B cell (primary cell): ENCODE measurements at regions not wholly inside any gene's neighbourhood (a gene's known extent, or its start where the extent isn't known, plus 50 kb on each side); places are given as distances from the start of the nearest gene placed in this dataset.

Experiments
- ATAC-seq: fragments of 200-7000 bp; cut with Tn5 transposase; one replicate; pipeline ENCODE4 v1.10.0; 2021; ENCODE audit warnings: low read depth, mild to moderate bottlenecking, moderate number of reproducible peaks, moderate library complexity
- CTCF ChIA-PET: fragments of 350-600 bp; sonication (Branson Sonifier 250); formaldehyde crosslinking; loops from one replicate; lab custom pipeline; 2021; ENCODE audit warnings: antibody characterized with exemption, inconsistent platforms; lab: Charles Lee
- POLR2A ChIA-PET: fragments of 350-600 bp; sonication (Branson Sonifier 250); formaldehyde crosslinking; loops from one replicate; lab custom pipeline; 2021; ENCODE audit warnings: antibody characterized with exemption; lab: Charles Lee
- DNase-seq: peaks from one replicate; pipeline ENCODE4 v3.0.0; 2013
- H2AFZ ChIP-seq: 2 replicates; pipeline ENCODE4 v1.6.1; 2012; ENCODE audit warnings: mild to moderate bottlenecking, low read depth, low read length; ENCODE audit not compliant: insufficient read depth, poor library complexity, severe bottlenecking
- H3K27ac ChIP-seq, 2 donors: 1 replicate in 1 of 2; 2 replicates in 1 of 2; pipeline ENCODE4 v1.5.1; 2012 to 2013; ENCODE audit warnings: low read length in 2 of 2, mild to moderate bottlenecking in 2 of 2, moderate library complexity in 1 of 2
- H3K27me3 ChIP-seq, 4 experiments: fragments of 200-600 bp in 1 of 4; sonication (generic) in 1 of 4; replicated peaks in 1 of 4; 1 replicate in 2 of 4; 2 replicates in 2 of 4; pipeline versions ENCODE4 v1.6.1 to v1.7.0; 2013 to 2016; ENCODE audit warnings: low read length in 3 of 4, mild to moderate bottlenecking in 2 of 4, mixed read lengths in 1 of 4, moderate library complexity in 1 of 4; ENCODE audit not compliant: insufficient read depth in 4 of 4, control insufficient read depth in 3 of 4; ENCODE audit errors: control extremely low read depth in 1 of 4
- H3K36me3 ChIP-seq, 2 experiments: replicated peaks in 1 of 2; 1 replicate in 1 of 2; 2 replicates in 1 of 2; pipeline versions ENCODE4 v1.6.1 to v1.7.1; 2013; ENCODE audit warnings: low read length in 1 of 2; ENCODE audit not compliant: insufficient read depth in 2 of 2, control insufficient read depth in 1 of 2; ENCODE audit errors: control extremely low read depth in 1 of 2, extremely low read depth in 1 of 2
- H3K4me1 ChIP-seq, 2 donors: fragments of 200-600 bp in 1 of 2; sonication (generic) in 1 of 2; 1 replicate in 1 of 2; 2 replicates in 1 of 2; pipeline versions ENCODE4 v1.5.1 to v1.6.1; 2013 to 2017; ENCODE audit warnings: low read length in 2 of 2; ENCODE audit not compliant: control insufficient read depth in 2 of 2, insufficient read depth in 2 of 2
- H3K4me2 ChIP-seq: replicated peaks from 2 replicates; pipeline ENCODE3; 2012; ENCODE audit warnings: mild to moderate bottlenecking, low read depth, low read length; ENCODE audit not compliant: poor library complexity, severe bottlenecking
- H3K4me3 ChIP-seq, 5 experiments: fragments of 200-600 bp in 1 of 5; sonication (generic) in 1 of 5; 1 replicate in 3 of 5; 2 replicates in 2 of 5; pipeline versions ENCODE4 v1.5.1 to v1.7.0; 2011 to 2016; ENCODE audit warnings: low read length in 4 of 5, mild to moderate bottlenecking in 4 of 5, low read depth in 2 of 5, control low read depth in 1 of 5, moderate library complexity in 1 of 5; ENCODE audit not compliant: insufficient read depth in 1 of 5; ENCODE audit errors: control extremely low read depth in 1 of 5, extremely low read depth in 1 of 5
- H3K79me2 ChIP-seq: fragments of 200-600 bp; sonication (generic); one replicate; pipeline ENCODE4 v1.6.0; 2016; ENCODE audit warnings: low read length; ENCODE audit not compliant: control insufficient read depth, insufficient read depth
- H3K9ac ChIP-seq: fragments of 200-600 bp; sonication (generic); 2 replicates; pipeline ENCODE4 v1.6.1; 2017; ENCODE audit warnings: mild to moderate bottlenecking, low read length, moderate library complexity
- H3K9me3 ChIP-seq, 3 donors: one replicate each; pipeline versions ENCODE4 v1.6.1 to v1.7.1; 2013; ENCODE audit warnings: low read length in 2 of 3; ENCODE audit not compliant: control insufficient read depth in 2 of 3, insufficient read depth in 1 of 3; ENCODE audit errors: control extremely low read depth in 1 of 3
- H4K20me1 ChIP-seq: 2 replicates; pipeline ENCODE4 v1.6.0; 2012; ENCODE audit warnings: mild to moderate bottlenecking, low read length; ENCODE audit not compliant: insufficient read depth, control insufficient read depth, poor library complexity, severe bottlenecking
- H3K27ac Mint-ChIP-seq: one replicate; pipeline ENCODE4 v1.8.0; 2021; ENCODE audit warnings: mixed read lengths
- H3K27me3 Mint-ChIP-seq: one replicate; pipeline ENCODE4 v1.8.0; 2021; ENCODE audit warnings: mixed read lengths
- H3K4me1 Mint-ChIP-seq: one replicate; pipeline ENCODE4 v1.8.0; 2021; ENCODE audit warnings: mixed read lengths
- H3K4me3 Mint-ChIP-seq: one replicate; pipeline ENCODE4 v1.8.0; 2021; ENCODE audit warnings: mixed read lengths
- H3K9me3 Mint-ChIP-seq: one replicate; pipeline ENCODE4 v1.8.0; 2022; ENCODE audit warnings: mixed read lengths; ENCODE audit not compliant: insufficient read depth
- CTCF ChIP-seq: fragments of 200-600 bp; IDR thresholded peaks from one replicate; pipeline ENCODE4 v1.8.0; 2022; ENCODE audit warnings: antibody characterized with exemption, mild to moderate bottlenecking
- EZH2 ChIP-seq: IDR thresholded peaks from 2 replicates; pipeline ENCODE4 v1.6.1; 2012; ENCODE audit warnings: borderline replicate concordance, low read depth, mild to moderate bottlenecking, moderate library complexity, low read length; ENCODE audit not compliant: insufficient read depth, poor library complexity, severe bottlenecking
- intact Hi-C: fragments of 100-400 bp; cut with micrococcal nuclease; formaldehyde crosslinking; loops from one replicate; pipeline ENCODE4 v1.10.0; 2022

- Histone ChIP-seq H3K27ac (no peak overlapping the region), H3K4me3 (no peak overlapping the region), H4K20me1 (no peaks in the 10 kb centered on the region), H3K79me2 (no peaks in the 10 kb centered on the region), H3K9ac (no peak overlapping the region), H3K4me1 (no peaks in the 10 kb centered on the region), H2AFZ (no peak overlapping the region), H3K9me3 (no peaks in the 10 kb centered on the region), H3K4me2 (no peak overlapping the region), H3K36me3 (no peaks in the 10 kb centered on the region), H3K27me3 (peaks cover 0 to 2% (median 0%) of the 10 kb centered on the region in 4 experiments)
- no peak for ATAC-seq
- Mint-ChIP-seq H3K4me3 (no peak overlapping the region), H3K27me3 (peaks cover 2% of the 10 kb centered on the region), H3K9me3 (no peaks in the 10 kb centered on the region), H3K27ac (no peak overlapping the region), H3K4me1 (no peaks in the 10 kb centered on the region)
- ChIA-PET CTCF (no interaction called here), POLR2A (no interaction called here)
- TF ChIP-seq EZH2, result no peak
- TF ChIP-seq CTCF, result no peak
- DNase-seq, result no peak
- intact Hi-C loops, result no loop called here
These were observed 649.0 kb upstream of the HS6ST1 start for GRCh38 chr2:128967646-128968045.

DNA sequence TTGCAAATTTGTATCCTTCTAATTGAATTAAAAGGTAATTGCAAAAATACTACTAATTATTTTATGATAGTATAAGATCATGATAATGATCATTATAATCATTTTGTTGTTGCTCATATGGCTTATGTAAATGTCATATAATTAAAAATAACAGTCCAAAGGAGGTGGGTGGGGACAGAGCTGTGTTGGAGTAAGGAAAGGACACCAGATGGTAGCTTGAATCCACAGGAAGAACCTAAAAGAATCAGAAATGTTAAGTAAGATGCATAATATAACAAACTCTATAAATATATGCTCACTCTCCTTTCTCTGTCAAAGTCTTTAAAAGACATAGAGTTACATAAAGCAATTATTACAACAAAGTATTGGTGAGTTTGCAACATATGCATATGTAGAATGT lies 650.7 kb upstream of the HS6ST1 start:
- no peaks in the 10 kb centered on the region for H3K27me3 Mint-ChIP-seq
- no peak for TF ChIP-seq EZH2
- no peak for TF ChIP-seq CTCF
- ChIA-PET POLR2A (no interaction called here), CTCF (no interaction called here)
- Histone ChIP-seq H3K27me3 (no peaks in the 10 kb centered on the region), H3K36me3 (no peaks in the 10 kb centered on the region), H3K4me2 (no peak overlapping the region), H2AFZ (no peak overlapping the region), H3K4me3 (no peak overlapping the region), H3K9me3 (no peaks in the 10 kb centered on the region), H4K20me1 (no peaks in the 10 kb centered on the region), H3K9ac (no peak overlapping the region), H3K4me1 (no peaks in the 10 kb centered on the region), H3K27ac (no peak overlapping the region), H3K79me2 (no peaks in the 10 kb centered on the region)
- intact Hi-C loops, result no loop called here
- no peaks in the 10 kb centered on the region for H3K9me3 Mint-ChIP-seq
- DNase-seq (no peak), ATAC-seq (no peak)
- H3K4me3 Mint-ChIP-seq, result no peak overlapping the region
- H3K4me1 Mint-ChIP-seq, result no peaks in the 10 kb centered on the region
- no peak overlapping the region for H3K27ac Mint-ChIP-seq
